HG03280 (cell line): ENCODE measurements at regions not wholly inside any gene's neighbourhood (a gene's known extent, or its start where the extent isn't known, plus 50 kb on each side); places are given as distances from the start of the nearest gene placed in this dataset.
"Not testable (repeated sequence)": the region's sequence is repeated elsewhere in the genome, so short reads cannot be mapped to it uniquely, and the experiment has no call there.

Source experiments
- ATAC-seq: cut with Tn5 transposase; IDR thresholded peaks from one replicate; pipeline ENCODE4 v1.9.1; 2021; ENCODE audit warnings: mild to moderate bottlenecking, moderate library complexity; ENCODE audit not compliant: unreplicated experiment

DNA sequence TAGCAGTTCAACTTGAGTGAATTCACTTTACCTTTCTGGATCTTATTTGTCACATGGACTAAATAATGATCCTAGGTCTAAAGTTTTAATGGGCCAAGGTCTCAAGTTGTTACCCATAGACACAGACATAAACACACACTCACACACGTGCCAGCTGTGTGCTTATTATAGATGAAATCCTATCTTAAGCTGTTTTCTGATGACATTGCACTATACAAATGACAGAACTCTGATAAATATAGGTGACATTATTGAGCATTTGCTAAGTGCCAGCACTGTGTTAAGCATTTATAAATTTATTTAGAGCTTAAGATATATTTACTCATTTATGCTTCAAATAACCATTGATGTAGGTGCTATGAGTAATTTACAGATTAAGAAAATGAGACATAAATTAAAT is 474.4 kb upstream of the NR5A2 start:
- no peak for ATAC-seq

GRCh38 chr1:199561334-199561733 is 466.2 kb upstream of the NR5A2 start:
- ATAC-seq, result no peak

DNA sequence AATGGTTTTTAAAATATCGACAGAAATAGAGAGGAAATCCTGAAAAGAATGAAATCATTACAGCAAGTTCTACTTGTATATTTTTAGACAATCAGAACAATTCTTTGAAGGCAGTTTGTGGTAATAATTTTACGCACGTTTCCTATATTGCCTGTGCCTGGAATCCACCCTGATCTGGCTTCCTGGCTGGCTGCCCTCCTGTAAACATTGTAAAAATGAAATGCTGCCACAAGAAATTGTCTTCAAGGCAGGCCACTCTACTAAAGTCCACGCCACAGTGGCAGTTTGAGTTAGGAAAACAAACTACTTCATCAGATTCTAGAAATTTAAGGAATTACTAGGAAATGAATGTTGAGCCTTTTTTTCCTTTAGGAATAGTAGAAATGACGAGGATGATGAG is 454.5 kb upstream of the NR5A2 start:
- no peak for ATAC-seq

GRCh38 chr1:199574950-199575349 is 452.6 kb upstream of the NR5A2 start:
- ATAC-seq, result no peak

DNA sequence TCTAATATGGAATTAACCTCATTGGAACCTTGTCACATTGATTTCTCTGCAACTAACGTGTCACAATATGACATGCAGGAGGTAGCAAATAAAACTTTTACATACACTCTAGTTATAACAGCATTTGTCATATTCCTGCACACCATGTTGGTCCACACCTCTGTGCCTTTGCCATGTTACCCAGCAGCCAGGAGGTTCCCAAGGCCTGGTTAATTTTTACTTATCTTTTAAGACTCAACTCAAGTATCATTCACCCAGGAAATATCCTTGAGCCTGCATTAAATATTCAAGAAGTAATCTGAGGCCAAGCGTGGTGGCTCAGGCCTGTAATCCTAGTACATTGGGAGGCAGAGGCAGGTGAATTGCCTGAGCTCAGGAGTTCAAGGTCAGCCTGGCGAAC is 447.2 kb upstream of the NR5A2 start:
- no peak for ATAC-seq

DNA sequence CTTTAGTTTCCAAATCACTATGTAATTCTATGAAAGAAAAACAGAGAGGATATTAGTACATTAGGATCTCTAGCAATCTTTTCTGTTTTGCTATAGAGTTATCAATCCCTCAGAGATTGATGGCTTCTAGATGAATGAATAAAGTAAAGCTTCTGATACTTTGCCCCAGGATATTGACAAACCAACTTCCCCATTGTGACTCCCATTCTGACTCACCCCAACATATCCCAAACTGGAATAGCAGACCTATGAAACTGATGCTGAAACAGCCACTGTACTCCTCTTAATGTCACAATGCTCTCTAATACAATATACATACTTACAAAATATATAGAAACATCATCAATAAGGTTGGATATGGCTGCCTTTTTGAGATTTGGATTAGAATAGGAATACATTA is 442.1 kb upstream of the NR5A2 start:
- ATAC-seq, result no peak

DNA sequence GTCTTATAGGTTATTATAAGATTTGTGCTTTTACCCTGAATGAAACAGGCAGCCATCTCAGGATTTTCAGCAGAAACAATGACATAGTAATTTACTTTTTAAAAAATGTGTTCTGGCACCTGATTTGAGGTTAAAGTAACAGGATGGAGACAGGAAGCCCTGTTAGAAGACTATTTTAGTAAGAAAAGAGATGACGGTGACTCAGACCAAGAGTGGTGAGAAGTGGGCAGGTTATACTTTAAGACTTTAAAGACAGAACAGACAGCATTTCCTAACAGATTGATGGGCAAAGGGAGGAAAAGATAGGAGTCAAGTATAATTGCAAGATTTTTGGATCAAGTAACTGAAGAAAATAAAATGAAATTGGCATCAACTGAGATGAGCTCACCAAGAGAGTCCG is 436.8 kb upstream of the NR5A2 start:
- peak; percentile 70 for ATAC-seq

DNA sequence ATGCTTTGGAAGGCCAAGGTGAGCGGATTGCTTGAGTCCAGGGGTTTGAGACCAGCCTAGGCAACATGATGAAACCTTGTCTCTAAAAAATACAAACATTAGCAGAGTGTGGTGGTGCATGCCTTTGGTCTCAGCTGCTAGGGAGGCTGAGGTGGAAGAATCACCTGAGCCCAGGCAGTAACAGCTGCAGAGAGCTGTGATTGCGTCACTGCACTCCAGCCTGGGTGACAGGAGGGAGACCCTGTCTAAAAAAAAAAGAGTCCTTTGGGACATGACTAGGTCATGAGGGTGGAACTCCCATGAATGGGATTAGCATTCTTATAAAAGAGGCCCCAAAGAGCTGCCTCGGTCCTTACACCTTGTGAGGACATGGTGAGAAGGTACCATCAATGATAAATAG is 436.0 kb upstream of the NR5A2 start:
- ATAC-seq, result no peak

- ATAC-seq, result no peak
Measured at GRCh38 chr1:199593475-199593874, 434.0 kb upstream of the NR5A2 start.

GRCh38 chr1:199596448-199596847 is 431.1 kb upstream of the NR5A2 start:
- not testable (repeated sequence) for ATAC-seq

DNA sequence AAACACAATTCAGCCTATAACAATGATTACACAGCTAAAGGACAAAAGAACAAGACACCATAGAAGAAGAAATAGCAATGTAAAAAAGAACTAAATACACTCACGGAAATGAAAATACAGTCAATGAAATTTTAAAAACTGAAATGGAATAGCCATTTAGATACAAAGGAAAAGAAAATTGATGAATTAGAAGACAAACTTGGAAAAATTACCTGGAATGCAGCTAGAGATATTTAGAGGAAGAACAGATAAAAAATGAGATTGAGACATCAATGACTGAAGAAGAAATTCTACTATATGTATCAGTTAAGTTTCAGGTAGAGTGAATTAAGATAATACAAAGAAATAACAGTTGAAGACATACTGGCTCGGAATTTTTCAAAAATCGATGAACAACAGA is 430.4 kb upstream of the NR5A2 start:
- no peak for ATAC-seq

DNA sequence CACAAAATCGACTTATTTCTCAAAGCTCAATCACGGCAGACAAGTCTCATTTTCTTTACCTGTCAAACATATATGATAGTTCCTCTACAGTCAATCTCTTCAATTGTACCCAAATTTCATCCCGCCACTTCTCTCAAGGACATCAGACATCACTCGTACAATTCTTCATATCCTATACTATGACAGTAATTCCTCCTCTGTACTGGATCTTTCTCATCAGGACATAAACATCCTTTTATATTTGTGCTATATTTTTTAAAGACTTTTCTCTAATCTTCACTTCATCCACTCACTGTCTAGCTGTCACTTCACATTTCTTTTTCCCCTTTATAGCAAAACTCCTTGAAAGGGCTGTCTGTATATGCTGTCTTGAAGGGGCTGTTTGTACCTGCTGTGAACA is 419.1 kb upstream of the NR5A2 start:
- no peak for ATAC-seq

- no peak for ATAC-seq
Measured at GRCh38 chr1:199612976-199613774, 414.3 kb upstream of the NR5A2 start.

DNA sequence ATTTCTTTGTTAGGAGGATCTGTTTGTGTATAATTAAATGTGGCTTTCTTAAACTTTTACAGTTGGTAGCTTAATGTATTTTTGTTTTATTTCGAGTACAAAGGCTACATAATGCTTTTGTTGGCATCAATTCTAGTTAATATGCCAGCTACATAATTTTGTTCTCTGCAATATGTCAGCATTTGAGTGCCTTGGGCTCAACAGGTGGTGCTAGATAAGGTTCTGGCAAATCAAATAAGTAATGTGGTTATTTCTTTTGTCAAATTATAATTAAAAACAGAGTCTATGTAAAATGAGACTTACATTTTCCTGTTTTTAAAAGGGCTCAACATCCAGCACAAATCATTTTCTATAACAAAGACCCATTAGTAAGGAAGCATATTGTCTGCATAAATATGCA is 410.6 kb upstream of the NR5A2 start:
- no peak for ATAC-seq

DNA sequence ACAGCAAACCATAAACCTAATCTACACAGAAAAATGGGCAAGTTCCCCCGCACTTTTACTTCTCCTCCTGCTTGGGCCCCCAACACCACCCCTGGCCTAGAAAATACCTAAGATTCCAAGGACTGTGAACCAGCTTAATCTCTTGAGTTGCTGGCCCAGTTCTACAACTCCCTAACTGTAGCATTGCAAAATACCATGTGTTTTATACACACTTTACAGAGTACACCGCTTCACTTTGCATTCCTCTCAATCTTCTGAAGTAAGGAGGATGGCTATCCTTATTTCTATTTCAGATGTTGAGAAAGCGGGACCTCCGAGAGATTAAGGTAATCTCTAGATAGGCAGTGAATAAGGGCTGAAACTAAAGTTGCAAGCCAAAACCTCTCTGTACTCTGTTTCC is 408.3 kb upstream of the NR5A2 start:
- no peak for ATAC-seq

DNA sequence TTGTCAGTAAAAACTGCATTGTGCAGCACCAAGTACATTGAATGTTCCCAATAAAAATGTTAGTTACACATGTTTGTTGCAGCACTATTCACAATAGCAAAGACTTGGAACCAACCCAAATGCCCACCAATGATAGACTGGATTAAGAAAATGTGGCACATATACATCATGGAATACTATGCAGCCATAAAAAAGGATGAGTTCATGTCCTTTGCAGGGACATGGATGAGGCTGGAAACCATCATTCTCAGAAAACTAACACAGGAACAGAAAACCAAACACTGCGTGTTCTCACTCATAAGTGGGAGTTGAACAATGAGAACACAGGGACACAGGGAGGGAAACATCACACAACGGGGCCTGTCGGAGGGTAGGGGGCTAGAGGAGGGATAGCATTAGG is 401.3 kb upstream of the NR5A2 start:
- ATAC-seq, result not testable (repeated sequence)

GRCh38 chr1:199629624-199630023 is 397.9 kb upstream of the NR5A2 start:
- ATAC-seq, result no peak

GRCh38 chr1:199639453-199639852 is 388.1 kb upstream of the NR5A2 start:
- ATAC-seq, result no peak

DNA sequence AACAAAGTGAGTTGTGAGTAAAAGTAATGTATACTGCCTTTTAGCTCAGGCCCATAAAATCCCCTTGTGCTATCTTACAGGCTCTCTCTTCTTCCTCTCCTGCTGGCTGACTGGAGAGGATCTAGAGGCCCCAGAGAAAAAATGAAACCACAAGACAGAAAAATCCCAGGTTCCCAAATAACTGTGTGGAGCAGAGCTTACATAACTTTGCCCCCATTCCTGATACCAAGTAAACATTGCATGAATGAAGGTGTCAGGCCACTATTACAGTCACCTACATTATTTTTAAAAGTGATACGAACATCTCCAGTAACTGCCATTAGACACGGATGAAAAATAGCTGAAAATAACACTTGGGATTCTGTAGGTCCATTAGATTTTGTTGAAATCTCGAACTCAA is 386.0 kb upstream of the NR5A2 start:
- no peak for ATAC-seq

DNA sequence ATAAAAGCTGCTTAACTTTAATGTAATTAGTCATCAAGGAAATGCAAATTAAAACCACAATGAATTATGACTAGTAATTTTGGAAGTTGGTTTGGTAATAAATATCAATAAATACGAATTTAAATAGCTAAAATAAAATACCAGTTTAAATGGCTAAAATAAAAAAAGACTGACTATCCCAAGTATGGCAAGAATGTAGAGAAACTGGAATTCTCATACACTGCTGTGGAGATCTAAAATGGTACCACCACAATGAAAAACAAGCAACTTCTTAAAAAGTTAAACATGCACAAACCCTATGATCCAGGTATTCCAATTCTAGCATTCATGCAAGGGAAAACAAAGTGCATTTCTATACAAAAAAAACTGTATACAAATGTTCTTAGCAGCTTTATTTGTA is 382.6 kb upstream of the NR5A2 start:
- no peak for ATAC-seq

DNA sequence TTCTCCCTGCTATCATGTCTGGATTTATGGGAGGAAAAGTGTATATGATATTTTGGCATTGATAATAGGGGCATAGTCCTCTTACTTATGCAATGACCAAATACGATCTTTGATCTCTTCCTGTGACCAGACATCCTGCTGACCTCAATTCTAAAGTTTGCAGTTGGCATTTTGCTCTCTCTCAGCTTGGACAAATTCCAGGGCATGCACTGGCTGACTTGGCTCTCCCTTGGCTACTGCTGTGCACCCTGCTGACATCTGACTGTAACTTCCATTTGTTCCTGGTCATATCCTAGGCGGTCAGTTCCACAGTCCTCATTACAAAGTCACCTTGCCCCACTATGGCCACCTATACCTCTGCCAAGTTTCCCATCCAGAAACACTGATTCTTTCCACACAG is 380.7 kb upstream of the NR5A2 start:
- ATAC-seq, result no peak

DNA sequence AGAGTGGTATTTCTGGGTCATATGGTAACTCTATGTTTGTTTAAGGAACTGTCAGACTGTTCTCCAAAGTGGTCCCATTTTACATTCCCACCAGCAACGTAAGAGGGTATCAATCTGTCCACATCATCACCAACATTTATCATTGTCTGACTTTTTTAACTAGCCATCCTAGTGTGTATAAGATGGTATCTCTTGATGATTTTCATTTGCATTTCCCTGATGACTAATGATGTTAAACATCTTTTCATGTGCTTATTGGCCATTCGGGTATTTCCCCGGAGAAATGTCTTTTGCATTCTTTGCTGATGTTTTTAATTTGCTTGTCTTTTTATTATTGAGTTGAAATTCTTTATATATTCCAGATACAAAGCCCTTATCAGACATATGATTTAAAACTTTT is 370.1 kb upstream of the NR5A2 start:
- ATAC-seq, result no peak

DNA sequence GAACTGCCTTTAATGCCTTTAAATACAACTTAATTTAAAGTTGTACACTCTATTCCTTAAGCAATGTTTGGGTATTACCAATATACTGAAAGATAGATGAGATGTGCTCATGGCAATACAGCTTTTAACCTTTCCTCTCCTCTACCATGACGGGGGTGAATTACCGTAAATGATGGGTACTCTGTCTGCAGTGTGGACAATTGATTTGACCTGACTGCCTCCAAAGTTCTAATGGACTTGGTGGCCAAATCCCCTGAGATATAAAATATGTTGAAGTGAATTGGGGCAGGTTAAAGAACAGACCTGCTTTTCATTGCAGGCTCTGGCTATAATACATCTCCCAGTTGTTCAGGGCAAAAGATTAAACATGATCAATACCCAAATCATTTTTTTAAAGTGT is 367.4 kb upstream of the NR5A2 start:
- no peak for ATAC-seq
